GM12864 (cell line): ENCODE measurements at regions not wholly inside any gene's neighbourhood (a gene's known extent, or its start where the extent isn't known, plus 50 kb on each side); places are given as distances from the start of the nearest gene placed in this dataset.

Source experiments
- DNase-seq: peaks from one replicate; pipeline ENCODE4 v3.0.0-alpha.2; 2011; ENCODE audit warnings: low read depth
- H3K4me3 ChIP-seq: 2 replicates; pipeline ENCODE4 v1.5.1; 2011; ENCODE audit warnings: mild to moderate bottlenecking, low read depth, low read length, control low read depth
- TF ChIP-seq, protein P1 (sequence below): IDR thresholded peaks from 2 replicates; pipeline ENCODE4 v1.5.1; 2011; ENCODE audit warnings: low read depth, mild to moderate bottlenecking, moderate library complexity, low read length, control low read depth, inconsistent platforms; ENCODE audit errors: missing control alignments

DNA sequence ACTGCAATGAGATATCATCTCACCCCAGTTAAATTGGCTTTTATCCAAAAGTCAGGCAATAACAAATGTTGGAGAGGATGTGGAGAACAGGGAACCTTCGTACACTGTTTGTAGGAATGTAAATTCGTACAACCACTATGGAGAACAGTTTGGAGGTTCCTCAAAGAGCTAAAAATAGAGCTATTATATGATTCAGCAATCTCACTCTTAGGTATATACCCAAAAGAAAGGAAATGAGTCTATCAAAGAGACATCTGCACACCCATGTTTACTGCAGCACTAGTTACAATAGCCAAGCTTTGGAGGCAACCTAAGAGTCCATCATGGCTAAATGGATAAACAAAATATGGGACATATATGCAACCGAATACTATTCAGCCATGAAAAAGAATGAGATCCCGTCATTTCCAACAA lies 68.0 kb upstream of the HES1 start:
- no peak for DNase-seq
- H3K4me3 ChIP-seq = no peak overlapping the region
- TF ChIP-seq, protein P1, sequence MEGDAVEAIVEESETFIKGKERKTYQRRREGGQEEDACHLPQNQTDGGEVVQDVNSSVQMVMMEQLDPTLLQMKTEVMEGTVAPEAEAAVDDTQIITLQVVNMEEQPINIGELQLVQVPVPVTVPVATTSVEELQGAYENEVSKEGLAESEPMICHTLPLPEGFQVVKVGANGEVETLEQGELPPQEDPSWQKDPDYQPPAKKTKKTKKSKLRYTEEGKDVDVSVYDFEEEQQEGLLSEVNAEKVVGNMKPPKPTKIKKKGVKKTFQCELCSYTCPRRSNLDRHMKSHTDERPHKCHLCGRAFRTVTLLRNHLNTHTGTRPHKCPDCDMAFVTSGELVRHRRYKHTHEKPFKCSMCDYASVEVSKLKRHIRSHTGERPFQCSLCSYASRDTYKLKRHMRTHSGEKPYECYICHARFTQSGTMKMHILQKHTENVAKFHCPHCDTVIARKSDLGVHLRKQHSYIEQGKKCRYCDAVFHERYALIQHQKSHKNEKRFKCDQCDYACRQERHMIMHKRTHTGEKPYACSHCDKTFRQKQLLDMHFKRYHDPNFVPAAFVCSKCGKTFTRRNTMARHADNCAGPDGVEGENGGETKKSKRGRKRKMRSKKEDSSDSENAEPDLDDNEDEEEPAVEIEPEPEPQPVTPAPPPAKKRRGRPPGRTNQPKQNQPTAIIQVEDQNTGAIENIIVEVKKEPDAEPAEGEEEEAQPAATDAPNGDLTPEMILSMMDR = no peak

DNA sequence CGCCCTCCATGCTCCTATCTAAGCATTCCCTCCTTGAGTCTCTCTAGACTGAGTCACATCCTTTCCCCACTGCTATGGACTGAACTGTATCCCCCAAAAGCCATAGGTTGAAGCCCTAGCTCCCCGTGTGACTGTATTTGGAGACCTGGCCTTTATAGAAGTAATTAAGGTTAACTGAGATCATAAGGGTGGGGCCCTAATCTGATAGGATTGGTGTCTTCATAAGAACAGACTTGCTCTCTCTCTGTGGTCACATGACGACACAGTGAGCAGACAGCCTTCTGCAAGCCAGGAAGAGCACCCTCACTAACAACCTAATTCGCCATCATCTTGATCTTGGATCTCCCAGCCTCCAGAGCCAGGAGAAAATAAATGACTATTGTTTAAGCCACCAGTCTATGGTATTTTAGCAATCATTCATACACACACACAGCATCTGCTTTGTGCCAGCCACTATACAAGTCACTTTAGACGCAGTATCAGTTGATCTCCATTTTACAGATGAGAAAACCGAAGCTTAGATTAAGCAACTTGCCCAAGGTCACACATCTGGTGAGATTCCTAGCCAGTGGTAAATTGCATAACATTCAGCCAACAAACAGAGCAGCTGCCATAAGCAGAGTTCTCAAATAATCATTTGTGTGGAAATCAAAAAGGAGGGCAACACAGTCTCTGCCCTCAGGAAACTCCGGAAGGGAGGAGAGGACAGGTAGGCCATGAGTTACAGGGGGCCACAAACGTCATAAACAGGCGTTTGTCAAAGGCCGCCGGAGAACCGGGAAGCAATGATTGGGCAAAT lies 66.3 kb upstream of the HES1 start:
- no peak overlapping the region for H3K4me3 ChIP-seq
- no peak for DNase-seq
- TF ChIP-seq, protein P1 = no peak

DNA sequence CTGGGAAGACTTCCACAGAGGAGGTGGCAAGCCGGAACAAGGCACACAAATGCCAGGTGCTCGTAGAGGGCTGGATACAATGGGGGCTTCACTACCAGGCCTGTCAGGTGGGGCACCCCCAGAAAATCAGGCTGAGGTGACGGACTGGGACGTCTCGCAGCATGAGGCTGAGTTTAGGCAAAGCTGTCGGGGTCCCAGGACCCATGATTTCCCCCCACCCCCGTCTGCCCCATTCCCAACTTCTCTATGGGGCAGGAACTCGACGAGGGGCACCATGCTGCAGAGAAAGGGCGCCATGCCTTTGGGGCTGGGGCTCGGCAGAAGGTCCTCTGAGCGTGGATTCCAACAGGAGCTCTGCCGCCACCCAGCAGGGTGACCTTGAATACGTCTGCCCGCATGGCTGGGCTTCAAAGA lies 65.7 kb upstream of the HES1 start:
- TF ChIP-seq, protein P1 = no peak
- H3K4me3 ChIP-seq = peak overlapping the region; percentile 53
- no peak for DNase-seq

DNA sequence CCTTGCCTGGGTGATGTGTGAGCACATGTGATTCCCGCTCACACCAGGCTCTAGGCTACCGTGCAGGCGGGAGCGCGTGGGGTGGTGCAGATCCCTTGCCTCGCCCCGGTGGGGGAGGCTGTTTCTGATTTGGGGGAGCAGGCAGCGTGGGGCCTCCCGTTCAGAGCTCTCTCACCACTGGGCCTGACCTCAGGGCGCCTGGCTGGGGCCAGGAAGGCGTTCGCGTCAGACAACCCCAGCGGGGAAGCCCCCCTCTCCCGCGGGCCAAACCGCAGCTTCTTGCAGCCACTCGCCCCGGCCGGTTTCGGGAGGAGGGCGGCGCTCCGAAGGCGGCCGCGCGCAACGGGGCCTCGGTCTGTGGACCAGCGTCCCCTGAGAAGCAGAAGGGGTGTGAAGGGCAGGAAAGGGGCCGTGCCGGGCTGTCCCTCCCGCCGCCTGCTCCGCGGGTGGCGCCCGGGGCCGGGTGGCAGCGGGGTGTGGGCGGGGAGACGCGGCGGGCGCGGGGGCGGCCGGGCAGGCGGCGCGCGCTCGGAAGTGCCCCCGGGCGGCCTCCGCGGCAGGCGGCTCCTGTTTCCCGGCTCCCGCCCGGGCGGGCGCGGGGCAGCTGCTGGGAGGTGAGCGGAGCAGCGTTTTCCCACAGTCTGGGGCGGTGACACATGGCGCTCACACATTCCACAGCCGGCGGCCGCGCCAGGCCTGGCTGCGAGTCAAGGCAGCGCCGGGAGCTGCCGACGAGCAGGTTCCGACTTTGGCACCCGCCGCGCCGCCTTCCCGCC lies 65.1 kb upstream of the HES1 start:
- TF ChIP-seq, protein P1 = no peak
- peak; percentile 60 for DNase-seq
- peak overlapping the region; percentile 53 for H3K4me3 ChIP-seq

DNA sequence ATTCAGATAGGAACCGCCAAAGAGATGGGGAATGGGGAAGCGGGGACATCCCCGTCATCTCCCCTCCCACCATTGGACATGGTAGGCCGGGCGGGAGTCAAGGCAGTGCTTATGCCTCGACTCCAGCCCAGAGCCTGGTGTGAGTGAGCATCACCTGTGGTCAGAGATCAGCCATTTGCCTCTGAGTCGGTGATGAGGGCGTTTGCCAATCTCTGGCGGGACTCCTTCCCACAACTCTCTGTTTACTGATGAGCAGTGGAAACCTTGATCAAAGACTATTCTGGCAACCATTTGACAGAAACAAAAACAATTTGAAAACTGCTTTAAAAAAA lies 63.9 kb upstream of the HES1 start:
- no peak for DNase-seq

DNA sequence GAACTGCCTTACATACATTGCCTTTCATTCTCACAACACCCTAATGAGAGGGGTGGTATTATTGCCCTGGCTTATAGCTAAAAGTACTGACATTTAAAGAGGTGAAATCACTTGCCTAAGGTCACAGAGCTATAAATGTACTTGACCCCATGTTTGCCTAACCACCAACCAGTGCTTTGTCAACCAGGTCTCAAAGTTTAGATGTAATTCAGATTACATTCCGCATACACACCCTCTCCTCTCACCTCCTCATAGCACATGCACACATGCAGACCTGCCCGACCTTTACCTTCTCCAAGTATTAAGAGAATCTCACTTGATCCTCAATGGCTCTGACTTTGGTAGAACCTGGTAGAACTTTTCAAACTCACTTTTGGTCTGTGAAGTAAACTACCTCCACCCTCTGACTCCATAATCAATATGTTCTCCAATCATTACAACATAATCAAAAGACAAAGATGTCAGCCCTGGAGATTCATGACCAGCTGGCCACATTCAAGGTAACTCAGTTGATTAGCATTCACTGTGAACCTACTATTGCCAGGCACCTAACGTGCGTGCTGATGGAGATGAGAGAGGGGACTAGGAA lies 63.2 kb upstream of the HES1 start:
- no peak overlapping the region for H3K4me3 ChIP-seq
- TF ChIP-seq, protein P1 = no peak
- DNase-seq = no peak

More for the DNA sequence above, 63.9 kb upstream of the HES1 start:
- no peak overlapping the region for H3K4me3 ChIP-seq
- TF ChIP-seq, protein P1 = no peak
